GM23248 (cell line): ENCODE measurements at regions not wholly inside any gene's neighbourhood (a gene's known extent, or its start where the extent isn't known, plus 50 kb on each side); places are given as distances from the start of the nearest gene placed in this dataset.

Source experiments
- EZH2 ChIP-seq: fragments of 200-600 bp; sonication (generic); IDR thresholded peaks from 2 replicates; pipeline ENCODE4 v1.6.1; 2018; ENCODE audit warnings: antibody characterized with exemption, mild to moderate bottlenecking; ENCODE audit not compliant: insufficient read depth, poor library complexity, severe bottlenecking
- EZH2phosphoT487 ChIP-seq: fragments of 200-600 bp; sonication (generic); IDR thresholded peaks from 2 replicates; pipeline ENCODE4 v1.6.1; 2018; ENCODE audit warnings: antibody characterized with exemption, moderate library complexity, mild to moderate bottlenecking, low read depth; ENCODE audit not compliant: insufficient read depth

DNA sequence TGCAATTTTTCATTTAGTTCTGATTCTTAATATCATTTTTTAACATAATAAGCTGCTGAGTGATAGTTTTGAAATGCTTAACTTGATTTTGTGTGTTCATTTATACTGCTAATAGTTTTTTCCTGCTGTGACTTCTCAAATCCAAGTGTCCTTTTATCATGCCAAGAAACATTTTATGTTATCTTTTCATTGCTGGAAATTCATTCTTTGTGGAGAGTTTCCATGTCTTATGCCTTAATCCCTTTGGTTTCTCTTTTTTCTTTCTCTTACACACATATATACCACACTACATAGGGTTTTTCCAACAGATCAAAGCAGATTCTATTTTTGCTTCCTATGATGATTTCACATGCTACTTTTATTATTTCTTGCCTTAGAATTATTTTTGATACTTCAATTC lies 981.1 kb downstream of the SLC6A15 start:
- TF ChIP-seq EZH2: no peak
- no peak for TF ChIP-seq EZH2phosphoT487
